ENCODE measurements at regions not wholly inside any gene's neighbourhood (a gene's known extent, or its start where the extent isn't known, plus 50 kb on each side); places are given as distances from the start of the nearest gene placed in this dataset.

GRCh38 chr1:112172294-112172882 lies 182.9 kb upstream of the KCND3 start (continued):
- TF ChIP-seq PTRF (tag; IDR thresholded peaks at IDR 0.05) (peak; percentile 15; the same call in 1 of the 2 replicates), GTF2F1 (IDR thresholded peaks at IDR 0.05; ENCODE audit: low read depth, low read length) (no peak), TAF9B (IDR thresholded peaks at IDR 0.05; ENCODE audit: partially characterized antibody) (no peak), PRPF4 (IDR thresholded peaks at IDR 0.05; ENCODE audit: insufficient read depth, low read depth, low read length, poor library complexity, severe bottlenecking) (no peak), POU5F1 (IDR thresholded peaks at IDR 0.05; ENCODE audit: borderline replicate concordance, low read depth, low read length, partially characterized antibody) (no peak), ZNF311 (CRISPR knock-in tag; IDR thresholded peaks at IDR 0.05) (0 out of 2 replicates have a peak, but pooled peaks have one; percentile 61), WHSC1 (IDR thresholded peaks at IDR 0.05; ENCODE audit: low read length) (no peak), TFE3 (CRISPR knock-in tag; IDR thresholded peaks at IDR 0.05) (no peak), DDX20 (tag; IDR thresholded peaks at IDR 0.05; ENCODE audit: low read depth) (peak; percentile 49; the same call in 1 of the 2 replicates), MIER1 (IDR thresholded peaks at IDR 0.05; ENCODE audit: low read depth) (peak; percentile 95), YBX1 (IDR thresholded peaks at IDR 0.05) (no peak), CEBPB (tag; IDR thresholded peaks at IDR 0.05) (peak; percentile 89), TARDBP (IDR thresholded peaks at IDR 0.05) (no peak), ZNF165 (CRISPR knock-in tag; IDR thresholded peaks at IDR 0.05; ENCODE audit: borderline replicate concordance) (peak; percentile 65; the same call in 1 of the 2 replicates), ZNF76 (CRISPR knock-in tag; IDR thresholded peaks at IDR 0.05; ENCODE audit: borderline replicate concordance) (peak; percentile 48; the same call in 1 of the 2 replicates), SIN3A (IDR thresholded peaks at IDR 0.05; ENCODE audit: borderline replicate concordance in 2 of 2, control insufficient read depth in 1 of 2, low read depth in 2 of 2, low read length in 2 of 2) (no peak), NFXL1 (CRISPR knock-in tag; IDR thresholded peaks at IDR 0.05) (no peak), ZNF197 (CRISPR knock-in tag; IDR thresholded peaks at IDR 0.05; ENCODE audit: low read depth) (peak; percentile 88), ZNF586 (CRISPR knock-in tag; conservative IDR thresholded peaks at IDR 0.05) (no peak), E2F6 (IDR thresholded peaks at IDR 0.05; ENCODE audit: borderline replicate concordance in 1 of 2, extremely low read depth in 1 of 2, insufficient read depth in 1 of 2, insufficient read length in 1 of 2, low read depth in 1 of 2, low read length in 1 of 2, poor library complexity in 1 of 2, severe bottlenecking in 1 of 2) (no peak), IRF9 (tag; IDR thresholded peaks at IDR 0.05) (no peak; the same call in 1 of the 2 replicates)

All from K562 (cell line).